ENCODE measurements at regions not wholly inside any gene's neighbourhood (a gene's known extent, or its start where the extent isn't known, plus 50 kb on each side); places are given as distances from the start of the nearest gene placed in this dataset.

DNA sequence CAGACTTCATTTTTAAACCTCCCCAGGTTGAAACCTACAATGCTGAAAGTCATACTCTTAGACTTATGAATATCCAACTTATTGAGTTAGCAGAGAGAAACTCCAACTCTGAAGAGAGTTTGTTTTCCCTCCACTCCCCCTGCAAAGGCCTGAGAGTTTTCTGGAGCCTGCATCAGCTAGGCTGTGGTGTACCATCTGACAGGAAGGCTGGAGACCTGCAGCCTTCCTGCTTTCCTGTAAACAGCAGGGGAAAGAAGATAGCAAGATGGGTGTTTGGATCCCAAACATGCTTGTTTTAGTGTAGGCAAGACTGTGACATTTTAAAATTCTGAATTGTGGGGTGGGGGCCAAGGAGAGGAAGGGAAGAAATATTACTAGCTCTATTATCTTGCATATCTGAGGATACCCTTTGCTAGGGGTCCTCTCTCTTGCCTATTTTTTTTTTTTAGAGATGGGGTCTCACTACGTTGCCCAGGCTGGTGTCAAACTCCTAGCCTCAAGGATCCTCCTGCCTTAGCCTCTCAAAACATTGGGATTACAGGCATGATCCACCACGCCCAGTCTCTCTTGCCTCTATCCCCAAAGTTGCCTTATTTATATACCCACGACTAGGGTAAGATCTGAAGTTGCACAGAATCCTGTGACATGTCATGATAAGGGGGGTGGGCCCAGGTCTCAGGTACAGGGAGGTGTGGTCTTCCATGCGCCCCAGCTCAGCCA is 51.0 kb upstream of the USP3 start:
- peaks cover 0 to 19% (median 14%) of the 10 kb centered on the region in 5 donors for H3K4me1 ChIP-seq (ENCODE audit: control insufficient read depth in 5 of 5, insufficient read depth in 5 of 5, low read length in 5 of 5)
- H3K27ac ChIP-seq (ENCODE audit: low read depth, low read length) = no peak overlapping the region
- H3K4me3 ChIP-seq (ENCODE audit: low read depth in 1 of 5, low read length in 5 of 5) = no peak overlapping the region
- H3K9ac ChIP-seq (ENCODE audit: low read length in 5 of 5) = no peak overlapping the region
- H3K27me3 ChIP-seq (ENCODE audit: control insufficient read depth in 5 of 5, insufficient read depth in 4 of 5, low read length in 5 of 5) = no peaks in the 10 kb centered on the region
- no peaks in the 10 kb centered on the region for H3K36me3 ChIP-seq (ENCODE audit: control insufficient read depth in 5 of 5, insufficient read depth in 5 of 5, low read length in 5 of 5)
- peaks cover 0 to 2% (median 0%) of the 10 kb centered on the region in 5 donors for H3K9me3 ChIP-seq (ENCODE audit: control insufficient read depth in 5 of 5, low read length in 5 of 5)

DNA sequence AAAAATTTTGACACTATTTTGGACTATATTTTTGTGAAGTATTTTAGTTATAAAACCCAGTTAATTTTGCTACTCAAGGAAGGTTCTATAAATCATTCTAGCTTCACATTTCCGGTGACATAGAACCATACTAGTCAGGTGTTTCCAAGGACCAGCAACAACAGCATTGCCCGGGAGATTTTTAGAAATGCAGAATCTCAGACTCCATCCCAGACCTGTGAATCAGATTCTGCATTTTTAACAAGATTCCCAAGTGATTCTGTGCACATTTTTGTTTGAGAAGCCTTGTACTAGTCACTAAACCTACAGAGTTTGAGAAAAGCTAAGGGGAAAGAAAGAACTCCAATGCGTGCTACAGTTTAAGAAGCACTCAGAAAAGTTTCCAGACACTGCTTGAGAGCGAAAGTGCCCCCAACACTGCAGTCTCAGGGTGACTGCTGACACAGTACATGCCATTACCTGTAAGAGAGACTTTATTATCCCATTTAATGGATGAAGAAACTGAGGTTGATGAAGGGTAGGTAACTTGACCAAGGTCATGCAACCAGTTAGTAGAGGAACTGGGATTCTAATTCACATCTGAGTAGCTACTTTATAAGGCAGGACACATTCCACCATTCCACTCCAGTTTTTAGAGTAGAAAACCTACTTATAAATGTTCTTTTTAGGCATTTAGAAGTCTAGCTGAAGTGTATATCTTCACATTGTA is 49.7 kb upstream of the USP3 start:
- Histone ChIP-seq H3K9ac (ENCODE audit: low read length in 5 of 5) (no peak overlapping the region), H3K36me3 (ENCODE audit: control insufficient read depth in 5 of 5, insufficient read depth in 5 of 5, low read length in 5 of 5) (no peaks in the 10 kb centered on the region), H3K4me3 (ENCODE audit: low read depth in 1 of 5, low read length in 5 of 5) (no peak overlapping the region), H3K9me3 (ENCODE audit: control insufficient read depth in 5 of 5, low read length in 5 of 5) (peaks cover 0 to 3% (median 0%) of the 10 kb centered on the region in 5 donors), H3K4me1 (ENCODE audit: control insufficient read depth in 5 of 5, insufficient read depth in 5 of 5, low read length in 5 of 5) (peaks cover 0 to 16% (median 14%) of the 10 kb centered on the region in 5 donors), H3K27me3 (ENCODE audit: control insufficient read depth in 5 of 5, insufficient read depth in 4 of 5, low read length in 5 of 5) (no peaks in the 10 kb centered on the region), H3K27ac (ENCODE audit: low read depth, low read length) (no peak overlapping the region)

All from subcutaneous abdominal adipose tissue (tissue), 5 donors.